Neural cell (in vitro differentiated cells): ENCODE measurements at regions not wholly inside any gene's neighbourhood (a gene's known extent, or its start where the extent isn't known, plus 50 kb on each side); places are given as distances from the start of the nearest gene placed in this dataset.

ENCODE experiments used
- EP300 ChIP-seq: fragments of 450-650 bp; conservative IDR thresholded peaks from 2 replicates; pipeline ENCODE4 v1.6.1; 2014; ENCODE audit warnings: antibody characterized with exemption, mild to moderate bottlenecking, moderate library complexity; ENCODE audit not compliant: poor library complexity, severe bottlenecking
- EZH2 ChIP-seq: fragments of 200-600, 300-800 bp; shearing (Covaris generic), sonication (generic); IDR thresholded peaks from 2 replicates; pipeline ENCODE4 v1.6.1; 2014; ENCODE audit warnings: antibody characterized with exemption, low read length, borderline replicate concordance, mild to moderate bottlenecking; ENCODE audit not compliant: insufficient read depth, poor library complexity, severe bottlenecking
- MXI1 ChIP-seq: fragments of 450-650 bp; conservative IDR thresholded peaks from 2 replicates; pipeline ENCODE4 v1.6.1; 2014; ENCODE audit warnings: antibody characterized with exemption, mild to moderate bottlenecking; ENCODE audit not compliant: poor library complexity, severe bottlenecking
- POLR2AphosphoS5 ChIP-seq: IDR thresholded peaks from 2 replicates; pipeline ENCODE4 v1.6.1; 2012
- RAD21 ChIP-seq: fragments of 450-650 bp; conservative IDR thresholded peaks from 2 replicates; pipeline ENCODE4 v1.6.1; 2014; ENCODE audit warnings: antibody characterized with exemption, mild to moderate bottlenecking, moderate library complexity
- SMC3 ChIP-seq: fragments of 450-650 bp; conservative IDR thresholded peaks from 2 replicates; pipeline ENCODE4 v1.6.1; 2014; ENCODE audit warnings: antibody characterized with exemption, mild to moderate bottlenecking, moderate library complexity; ENCODE audit not compliant: poor library complexity
- TAF1 ChIP-seq: IDR thresholded peaks from 2 replicates; pipeline ENCODE4 v1.6.1; 2012; ENCODE audit warnings: low read depth
- TF ChIP-seq, protein P1 (sequence below): fragments of 450-650 bp; IDR thresholded peaks from 2 replicates; pipeline ENCODE4 v1.5.1; 2014; ENCODE audit warnings: antibody characterized with exemption, mild to moderate bottlenecking, moderate library complexity; ENCODE audit not compliant: poor library complexity, severe bottlenecking
- TF ChIP-seq, protein P2 (sequence below): IDR thresholded peaks from 2 replicates; pipeline ENCODE4 v1.6.1; 2012; ENCODE audit warnings: borderline replicate concordance

DNA sequence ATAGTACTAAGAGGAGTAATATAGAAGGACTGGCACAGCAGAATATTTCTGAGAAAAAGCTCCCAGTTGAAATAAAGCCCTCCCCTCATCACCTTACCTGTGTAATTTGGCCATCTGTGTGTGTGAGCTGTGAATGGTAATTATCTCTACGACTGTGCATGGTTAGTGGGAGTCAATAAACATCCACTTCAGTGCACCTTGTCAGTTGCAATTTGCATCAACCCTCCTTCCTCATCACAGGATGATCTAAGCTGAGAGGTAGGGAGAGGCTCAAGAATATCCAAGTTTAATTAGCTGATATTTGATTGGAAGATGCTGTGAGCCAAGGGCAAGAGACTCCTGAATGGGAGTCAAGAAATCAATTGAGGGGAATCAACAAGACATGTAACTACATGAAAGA lies 694.9 kb upstream of the KLHL29 start:
- TF ChIP-seq, protein P1, sequence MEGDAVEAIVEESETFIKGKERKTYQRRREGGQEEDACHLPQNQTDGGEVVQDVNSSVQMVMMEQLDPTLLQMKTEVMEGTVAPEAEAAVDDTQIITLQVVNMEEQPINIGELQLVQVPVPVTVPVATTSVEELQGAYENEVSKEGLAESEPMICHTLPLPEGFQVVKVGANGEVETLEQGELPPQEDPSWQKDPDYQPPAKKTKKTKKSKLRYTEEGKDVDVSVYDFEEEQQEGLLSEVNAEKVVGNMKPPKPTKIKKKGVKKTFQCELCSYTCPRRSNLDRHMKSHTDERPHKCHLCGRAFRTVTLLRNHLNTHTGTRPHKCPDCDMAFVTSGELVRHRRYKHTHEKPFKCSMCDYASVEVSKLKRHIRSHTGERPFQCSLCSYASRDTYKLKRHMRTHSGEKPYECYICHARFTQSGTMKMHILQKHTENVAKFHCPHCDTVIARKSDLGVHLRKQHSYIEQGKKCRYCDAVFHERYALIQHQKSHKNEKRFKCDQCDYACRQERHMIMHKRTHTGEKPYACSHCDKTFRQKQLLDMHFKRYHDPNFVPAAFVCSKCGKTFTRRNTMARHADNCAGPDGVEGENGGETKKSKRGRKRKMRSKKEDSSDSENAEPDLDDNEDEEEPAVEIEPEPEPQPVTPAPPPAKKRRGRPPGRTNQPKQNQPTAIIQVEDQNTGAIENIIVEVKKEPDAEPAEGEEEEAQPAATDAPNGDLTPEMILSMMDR: no peak
- TF ChIP-seq, protein P2, sequence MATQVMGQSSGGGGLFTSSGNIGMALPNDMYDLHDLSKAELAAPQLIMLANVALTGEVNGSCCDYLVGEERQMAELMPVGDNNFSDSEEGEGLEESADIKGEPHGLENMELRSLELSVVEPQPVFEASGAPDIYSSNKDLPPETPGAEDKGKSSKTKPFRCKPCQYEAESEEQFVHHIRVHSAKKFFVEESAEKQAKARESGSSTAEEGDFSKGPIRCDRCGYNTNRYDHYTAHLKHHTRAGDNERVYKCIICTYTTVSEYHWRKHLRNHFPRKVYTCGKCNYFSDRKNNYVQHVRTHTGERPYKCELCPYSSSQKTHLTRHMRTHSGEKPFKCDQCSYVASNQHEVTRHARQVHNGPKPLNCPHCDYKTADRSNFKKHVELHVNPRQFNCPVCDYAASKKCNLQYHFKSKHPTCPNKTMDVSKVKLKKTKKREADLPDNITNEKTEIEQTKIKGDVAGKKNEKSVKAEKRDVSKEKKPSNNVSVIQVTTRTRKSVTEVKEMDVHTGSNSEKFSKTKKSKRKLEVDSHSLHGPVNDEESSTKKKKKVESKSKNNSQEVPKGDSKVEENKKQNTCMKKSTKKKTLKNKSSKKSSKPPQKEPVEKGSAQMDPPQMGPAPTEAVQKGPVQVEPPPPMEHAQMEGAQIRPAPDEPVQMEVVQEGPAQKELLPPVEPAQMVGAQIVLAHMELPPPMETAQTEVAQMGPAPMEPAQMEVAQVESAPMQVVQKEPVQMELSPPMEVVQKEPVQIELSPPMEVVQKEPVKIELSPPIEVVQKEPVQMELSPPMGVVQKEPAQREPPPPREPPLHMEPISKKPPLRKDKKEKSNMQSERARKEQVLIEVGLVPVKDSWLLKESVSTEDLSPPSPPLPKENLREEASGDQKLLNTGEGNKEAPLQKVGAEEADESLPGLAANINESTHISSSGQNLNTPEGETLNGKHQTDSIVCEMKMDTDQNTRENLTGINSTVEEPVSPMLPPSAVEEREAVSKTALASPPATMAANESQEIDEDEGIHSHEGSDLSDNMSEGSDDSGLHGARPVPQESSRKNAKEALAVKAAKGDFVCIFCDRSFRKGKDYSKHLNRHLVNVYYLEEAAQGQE: no peak
- no peak for TF ChIP-seq EZH2
- no peak for TF ChIP-seq POLR2AphosphoS5
- TF ChIP-seq RAD21: no peak
- no peak for TF ChIP-seq EP300
- no peak for TF ChIP-seq SMC3
- TF ChIP-seq MXI1: no peak
- TF ChIP-seq TAF1: no peak
